Activated naive CD4-positive, alpha-beta T cell treated with Interleukin-2 at 50 U/mL for 16 hours (primary cell): ENCODE measurements at regions not wholly inside any gene's neighbourhood (a gene's known extent, or its start where the extent isn't known, plus 50 kb on each side); places are given as distances from the start of the nearest gene placed in this dataset.
"Not testable (repeated sequence)": the region's sequence is repeated elsewhere in the genome, so short reads cannot be mapped to it uniquely, and the experiment has no call there.

Experiments used
- DNase-seq: peaks from one replicate; pipeline ENCODE4 v3.0.0-alpha.2; 2020

- DNase-seq: no peak
Observed at GRCh38 chr14:38704220-38704619, 398.8 kb downstream of the SEC23A start.

- DNase-seq: no peak
Observed at GRCh38 chr14:38696925-38697324, 406.1 kb downstream of the SEC23A start.

- no peak for DNase-seq
Observed at GRCh38 chr14:38693423-38693822, 409.6 kb downstream of the SEC23A start.

- DNase-seq: no peak
Observed at GRCh38 chr14:38669027-38669426, 413.1 kb upstream of the CLEC14A start.

GRCh38 chr14:38663382-38663781, 407.5 kb upstream of the CLEC14A start:
- DNase-seq: no peak

- no peak for DNase-seq
Observed at GRCh38 chr14:38662781-38663180, 406.9 kb upstream of the CLEC14A start.

GRCh38 chr14:38646391-38646790, 390.5 kb upstream of the CLEC14A start:
- no peak for DNase-seq

- DNase-seq: not testable (repeated sequence)
Observed at GRCh38 chr14:38634913-38635312, 379.0 kb upstream of the CLEC14A start.

GRCh38 chr14:38629412-38629811, 373.5 kb upstream of the CLEC14A start:
- DNase-seq: no peak

- DNase-seq: no peak
Observed at GRCh38 chr14:38627163-38627562, 371.3 kb upstream of the CLEC14A start.

GRCh38 chr14:38623661-38624060, 367.8 kb upstream of the CLEC14A start:
- no peak for DNase-seq

- DNase-seq: no peak
Observed at GRCh38 chr14:38618514-38618913, 362.6 kb upstream of the CLEC14A start.

GRCh38 chr14:38616959-38617358, 361.1 kb upstream of the CLEC14A start:
- no peak for DNase-seq

- no peak for DNase-seq
Observed at GRCh38 chr14:38611928-38612327, 356.0 kb upstream of the CLEC14A start.

GRCh38 chr14:38608244-38608643, 352.4 kb upstream of the CLEC14A start:
- no peak for DNase-seq

- DNase-seq: no peak
Observed at GRCh38 chr14:38605193-38606114, 349.6 kb upstream of the CLEC14A start.

GRCh38 chr14:38600572-38600971, 344.7 kb upstream of the CLEC14A start:
- not testable (repeated sequence) for DNase-seq

GRCh38 chr14:38593476-38593875, 337.6 kb upstream of the CLEC14A start:
- DNase-seq: no peak

- DNase-seq: no peak
Observed at GRCh38 chr14:38592764-38593442, 337.0 kb upstream of the CLEC14A start.

- DNase-seq: no peak
Observed at GRCh38 chr14:38589747-38590350, 334.0 kb upstream of the CLEC14A start.

- DNase-seq: no peak
Observed at GRCh38 chr14:38583471-38583870, 327.6 kb upstream of the CLEC14A start.

- DNase-seq: no peak
Observed at GRCh38 chr14:38578278-38578681, 322.4 kb upstream of the CLEC14A start.

GRCh38 chr14:38567703-38568102, 311.8 kb upstream of the CLEC14A start:
- no peak for DNase-seq

- no peak for DNase-seq
Observed at GRCh38 chr14:38561657-38562056, 305.8 kb upstream of the CLEC14A start.
